B cell (primary cell): ENCODE measurements at regions not wholly inside any gene's neighbourhood (a gene's known extent, or its start where the extent isn't known, plus 50 kb on each side); places are given as distances from the start of the nearest gene placed in this dataset.

ENCODE experiments used
- ATAC-seq: fragments of 200-7000 bp; cut with Tn5 transposase; one replicate; pipeline ENCODE4 v1.10.0; 2021; ENCODE audit warnings: low read depth, mild to moderate bottlenecking, moderate number of reproducible peaks, moderate library complexity
- CTCF ChIA-PET: fragments of 350-600 bp; sonication (Branson Sonifier 250); formaldehyde crosslinking; loops from one replicate; lab custom pipeline; 2021; ENCODE audit warnings: antibody characterized with exemption, inconsistent platforms; lab: Charles Lee
- POLR2A ChIA-PET: fragments of 350-600 bp; sonication (Branson Sonifier 250); formaldehyde crosslinking; loops from one replicate; lab custom pipeline; 2021; ENCODE audit warnings: antibody characterized with exemption; lab: Charles Lee
- DNase-seq: peaks from one replicate; pipeline ENCODE4 v3.0.0; 2013
- H2AFZ ChIP-seq: 2 replicates; pipeline ENCODE4 v1.6.1; 2012; ENCODE audit warnings: mild to moderate bottlenecking, low read depth, low read length; ENCODE audit not compliant: insufficient read depth, poor library complexity, severe bottlenecking
- H3K27ac ChIP-seq, 2 donors: 1 replicate in 1 of 2; 2 replicates in 1 of 2; pipeline ENCODE4 v1.5.1; 2012 to 2013; ENCODE audit warnings: low read length in 2 of 2, mild to moderate bottlenecking in 2 of 2, moderate library complexity in 1 of 2
- H3K27me3 ChIP-seq, 4 experiments: fragments of 200-600 bp in 1 of 4; sonication (generic) in 1 of 4; replicated peaks in 1 of 4; 1 replicate in 2 of 4; 2 replicates in 2 of 4; pipeline versions ENCODE4 v1.6.1 to v1.7.0; 2013 to 2016; ENCODE audit warnings: low read length in 3 of 4, mild to moderate bottlenecking in 2 of 4, mixed read lengths in 1 of 4, moderate library complexity in 1 of 4; ENCODE audit not compliant: insufficient read depth in 4 of 4, control insufficient read depth in 3 of 4; ENCODE audit errors: control extremely low read depth in 1 of 4
- H3K36me3 ChIP-seq, 2 experiments: replicated peaks in 1 of 2; 1 replicate in 1 of 2; 2 replicates in 1 of 2; pipeline versions ENCODE4 v1.6.1 to v1.7.1; 2013; ENCODE audit warnings: low read length in 1 of 2; ENCODE audit not compliant: insufficient read depth in 2 of 2, control insufficient read depth in 1 of 2; ENCODE audit errors: control extremely low read depth in 1 of 2, extremely low read depth in 1 of 2
- H3K4me1 ChIP-seq, 2 donors: fragments of 200-600 bp in 1 of 2; sonication (generic) in 1 of 2; 1 replicate in 1 of 2; 2 replicates in 1 of 2; pipeline versions ENCODE4 v1.5.1 to v1.6.1; 2013 to 2017; ENCODE audit warnings: low read length in 2 of 2; ENCODE audit not compliant: control insufficient read depth in 2 of 2, insufficient read depth in 2 of 2
- H3K4me2 ChIP-seq: replicated peaks from 2 replicates; pipeline ENCODE3; 2012; ENCODE audit warnings: mild to moderate bottlenecking, low read depth, low read length; ENCODE audit not compliant: poor library complexity, severe bottlenecking
- H3K4me3 ChIP-seq, 5 experiments: fragments of 200-600 bp in 1 of 5; sonication (generic) in 1 of 5; 1 replicate in 3 of 5; 2 replicates in 2 of 5; pipeline versions ENCODE4 v1.5.1 to v1.7.0; 2011 to 2016; ENCODE audit warnings: low read length in 4 of 5, mild to moderate bottlenecking in 4 of 5, low read depth in 2 of 5, control low read depth in 1 of 5, moderate library complexity in 1 of 5; ENCODE audit not compliant: insufficient read depth in 1 of 5; ENCODE audit errors: control extremely low read depth in 1 of 5, extremely low read depth in 1 of 5
- H3K79me2 ChIP-seq: fragments of 200-600 bp; sonication (generic); one replicate; pipeline ENCODE4 v1.6.0; 2016; ENCODE audit warnings: low read length; ENCODE audit not compliant: control insufficient read depth, insufficient read depth
- H3K9ac ChIP-seq: fragments of 200-600 bp; sonication (generic); 2 replicates; pipeline ENCODE4 v1.6.1; 2017; ENCODE audit warnings: mild to moderate bottlenecking, low read length, moderate library complexity
- H3K9me3 ChIP-seq, 3 donors: one replicate each; pipeline versions ENCODE4 v1.6.1 to v1.7.1; 2013; ENCODE audit warnings: low read length in 2 of 3; ENCODE audit not compliant: control insufficient read depth in 2 of 3, insufficient read depth in 1 of 3; ENCODE audit errors: control extremely low read depth in 1 of 3
- H4K20me1 ChIP-seq: 2 replicates; pipeline ENCODE4 v1.6.0; 2012; ENCODE audit warnings: mild to moderate bottlenecking, low read length; ENCODE audit not compliant: insufficient read depth, control insufficient read depth, poor library complexity, severe bottlenecking
- H3K27ac Mint-ChIP-seq: one replicate; pipeline ENCODE4 v1.8.0; 2021; ENCODE audit warnings: mixed read lengths
- H3K27me3 Mint-ChIP-seq: one replicate; pipeline ENCODE4 v1.8.0; 2021; ENCODE audit warnings: mixed read lengths
- H3K4me1 Mint-ChIP-seq: one replicate; pipeline ENCODE4 v1.8.0; 2021; ENCODE audit warnings: mixed read lengths
- H3K4me3 Mint-ChIP-seq: one replicate; pipeline ENCODE4 v1.8.0; 2021; ENCODE audit warnings: mixed read lengths
- H3K9me3 Mint-ChIP-seq: one replicate; pipeline ENCODE4 v1.8.0; 2022; ENCODE audit warnings: mixed read lengths; ENCODE audit not compliant: insufficient read depth
- EZH2 ChIP-seq: IDR thresholded peaks from 2 replicates; pipeline ENCODE4 v1.6.1; 2012; ENCODE audit warnings: borderline replicate concordance, low read depth, mild to moderate bottlenecking, moderate library complexity, low read length; ENCODE audit not compliant: insufficient read depth, poor library complexity, severe bottlenecking
- WGBS: methylation state at CpG from one replicate; pipeline ENCODE4 v1.1.5; 2013; ENCODE audit warnings: missing lambda C conversion rate; ENCODE audit not compliant: insufficient coverage; 5-methylcytosine and 5-hydroxymethylcytosine counted together
- intact Hi-C: fragments of 100-400 bp; cut with micrococcal nuclease; formaldehyde crosslinking; loops from one replicate; pipeline ENCODE4 v1.10.0; 2022
- TF ChIP-seq, protein P1 (sequence below): fragments of 200-600 bp; IDR thresholded peaks from one replicate; pipeline ENCODE4 v1.8.0; 2022; ENCODE audit warnings: antibody characterized with exemption, mild to moderate bottlenecking

DNA sequence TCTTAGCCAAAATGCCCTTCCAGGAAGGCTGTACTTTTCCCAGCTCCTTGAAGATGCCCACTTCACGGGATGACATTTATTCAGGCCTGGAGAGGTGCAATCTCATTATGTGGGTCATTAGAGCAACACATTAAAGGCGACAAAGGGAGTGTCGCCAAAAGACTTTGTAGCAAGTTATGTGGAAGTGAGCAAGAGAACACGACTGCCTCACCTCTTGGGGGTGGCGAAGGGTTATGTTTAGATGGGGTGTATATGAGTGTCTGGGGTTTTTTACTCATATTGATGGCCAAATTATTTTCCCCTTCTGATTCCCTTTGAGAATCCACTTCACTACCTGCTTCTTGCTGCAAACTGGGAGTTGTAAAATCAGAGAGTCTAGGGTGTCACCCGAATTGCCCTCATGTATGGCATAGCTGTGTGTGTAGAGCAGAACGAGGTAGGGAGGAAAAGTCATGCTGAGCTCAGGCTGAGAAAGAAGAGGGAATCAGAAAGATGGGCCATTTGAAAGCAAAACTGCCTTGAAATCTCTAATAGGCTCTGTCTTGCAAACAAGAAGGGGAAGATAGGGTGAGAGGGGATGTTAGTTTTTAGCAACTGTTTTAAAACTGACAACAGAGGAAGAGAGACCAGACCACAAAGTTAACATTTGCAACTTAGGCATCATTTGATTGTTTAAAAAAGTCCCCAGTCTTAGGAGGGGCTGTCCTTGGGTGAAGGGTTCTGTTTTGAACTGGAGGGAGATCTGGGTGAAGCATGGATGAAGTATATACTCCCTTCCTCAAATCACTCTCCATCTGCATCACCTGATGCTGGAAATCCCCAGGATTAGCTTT lies 97.1 kb upstream of the IL12B start:
- peak overlapping the region; percentile 63 to 84 for H3K27ac ChIP-seq
- H3K4me1 Mint-ChIP-seq, result peaks cover 44% of the 10 kb centered on the region
- no peaks in the 10 kb centered on the region for H3K27me3 ChIP-seq
- peak overlapping the region; percentile 89 for H3K27ac Mint-ChIP-seq
- no peaks in the 10 kb centered on the region for H3K36me3 ChIP-seq
- TF ChIP-seq, protein P1, sequence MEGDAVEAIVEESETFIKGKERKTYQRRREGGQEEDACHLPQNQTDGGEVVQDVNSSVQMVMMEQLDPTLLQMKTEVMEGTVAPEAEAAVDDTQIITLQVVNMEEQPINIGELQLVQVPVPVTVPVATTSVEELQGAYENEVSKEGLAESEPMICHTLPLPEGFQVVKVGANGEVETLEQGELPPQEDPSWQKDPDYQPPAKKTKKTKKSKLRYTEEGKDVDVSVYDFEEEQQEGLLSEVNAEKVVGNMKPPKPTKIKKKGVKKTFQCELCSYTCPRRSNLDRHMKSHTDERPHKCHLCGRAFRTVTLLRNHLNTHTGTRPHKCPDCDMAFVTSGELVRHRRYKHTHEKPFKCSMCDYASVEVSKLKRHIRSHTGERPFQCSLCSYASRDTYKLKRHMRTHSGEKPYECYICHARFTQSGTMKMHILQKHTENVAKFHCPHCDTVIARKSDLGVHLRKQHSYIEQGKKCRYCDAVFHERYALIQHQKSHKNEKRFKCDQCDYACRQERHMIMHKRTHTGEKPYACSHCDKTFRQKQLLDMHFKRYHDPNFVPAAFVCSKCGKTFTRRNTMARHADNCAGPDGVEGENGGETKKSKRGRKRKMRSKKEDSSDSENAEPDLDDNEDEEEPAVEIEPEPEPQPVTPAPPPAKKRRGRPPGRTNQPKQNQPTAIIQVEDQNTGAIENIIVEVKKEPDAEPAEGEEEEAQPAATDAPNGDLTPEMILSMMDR, result no peak
- no peak for TF ChIP-seq EZH2
- H3K27me3 Mint-ChIP-seq, result no peaks in the 10 kb centered on the region
- peaks cover 24 to 59% of the 10 kb centered on the region in 2 donors for H3K4me1 ChIP-seq
- WGBS, result 47% methylated on average over 5 of the region's 7 CpGs
- H3K4me2 ChIP-seq, result peak overlapping the region; percentile 58
- POLR2A ChIA-PET, result interaction anchor here (0.9 to 1.4 kb wide), 3 partner anchors 15 to 95 kb away, joined by 3 read pairs; no protein-coding TSS in a partner anchor
- no peaks in the 10 kb centered on the region for H3K79me2 ChIP-seq
- H3K4me3 Mint-ChIP-seq, result peak overlapping the region; percentile 76
- DNase-seq (peak; percentile 74), ATAC-seq (peak; percentile 85)
- no peaks in the 10 kb centered on the region for H3K9me3 Mint-ChIP-seq
- H3K9ac ChIP-seq, result peak overlapping the region; percentile 18
- CTCF ChIA-PET, result interaction anchor here (1.3 to 1.7 kb wide), 3 partner anchors 15 to 491 kb away, joined by 3 to 6 read pairs (median 3); no protein-coding TSS in a partner anchor
- peak overlapping the region in 1 of 5 experiments; percentile 17 for H3K4me3 ChIP-seq
- no peaks in the 10 kb centered on the region for H3K9me3 ChIP-seq
- peak overlapping the region; percentile 44 for H2AFZ ChIP-seq
- intact Hi-C loops, result loop anchor here (5.0 kb wide), 1 partner anchor 95 kb away; the partner anchor contains the start of gene IL12B
- H4K20me1 ChIP-seq, result no peaks in the 10 kb centered on the region
